AG20443 (cell line): ENCODE measurements at regions not wholly inside any gene's neighbourhood (a gene's known extent, or its start where the extent isn't known, plus 50 kb on each side); places are given as distances from the start of the nearest gene placed in this dataset.
"Not testable (repeated sequence)": the region's sequence is repeated elsewhere in the genome, so short reads cannot be mapped to it uniquely, and the experiment has no call there.

Experiments used
- DNase-seq: peaks from one replicate; pipeline ENCODE4 v3.0.0; 2012; ENCODE audit warnings: low spot score, mixed read lengths

DNA sequence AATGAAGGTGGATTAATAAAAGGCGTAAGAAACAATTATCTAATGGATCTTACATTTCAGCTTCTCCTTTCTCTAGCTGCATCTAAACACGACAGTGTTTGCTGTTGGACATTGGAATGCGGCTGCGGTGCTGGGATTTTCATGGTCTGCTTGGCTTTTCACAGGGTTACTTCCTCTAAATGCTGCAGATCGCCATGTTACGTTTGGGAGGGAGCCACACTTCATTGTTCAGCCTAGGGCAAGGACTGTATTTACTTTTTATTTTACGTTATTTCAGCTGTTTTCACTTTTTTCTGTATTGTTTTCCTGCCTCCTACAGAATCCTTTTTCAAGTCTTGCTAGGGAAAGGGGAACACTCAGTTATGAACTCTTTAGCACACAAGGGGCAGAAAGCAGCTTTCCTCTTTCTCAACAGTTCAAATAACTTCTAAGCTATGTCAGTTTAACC, 97.9 kb upstream of the MTHFD1L start:
- peak; percentile 34 for DNase-seq

DNA sequence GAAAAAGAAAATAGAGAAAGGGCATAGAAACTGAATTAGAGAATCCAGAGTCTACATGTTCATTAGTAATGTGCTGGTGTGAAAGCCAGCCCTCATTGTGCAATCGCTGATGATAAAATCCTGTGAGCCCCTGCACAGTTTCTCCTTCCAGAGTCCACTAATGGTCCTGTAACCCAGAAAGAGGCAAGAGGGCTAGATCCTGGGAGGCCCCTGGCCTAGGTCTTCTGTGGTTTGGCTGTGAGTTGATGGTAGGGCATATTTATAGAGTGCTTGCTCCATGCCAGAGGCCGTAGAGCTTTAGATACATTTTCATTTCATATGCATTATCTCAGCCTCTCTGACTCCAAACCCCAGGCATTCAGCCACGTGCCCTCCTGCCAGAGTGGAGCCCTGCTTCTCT, 94.9 kb upstream of the MTHFD1L start:
- DNase-seq: no peak

DNA sequence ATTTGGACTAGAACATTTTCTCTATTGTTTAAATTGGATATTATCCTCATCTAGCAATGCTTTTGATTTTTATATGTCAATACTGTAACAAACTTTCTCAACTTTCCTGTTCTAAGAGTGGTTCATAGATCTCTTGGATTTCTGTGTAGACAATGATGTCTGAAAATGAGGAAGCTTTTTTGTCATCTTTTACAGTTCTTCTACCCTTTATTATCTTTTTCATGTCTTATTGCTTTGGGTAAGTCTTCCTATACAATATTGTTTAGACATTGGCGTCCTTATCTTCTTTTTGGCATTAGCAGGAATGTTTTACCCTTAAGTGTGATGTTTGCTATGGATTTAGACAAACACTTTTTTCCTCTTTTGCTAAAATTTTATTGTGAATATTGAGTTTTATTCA, 91.5 kb upstream of the MTHFD1L start:
- no peak for DNase-seq

DNA sequence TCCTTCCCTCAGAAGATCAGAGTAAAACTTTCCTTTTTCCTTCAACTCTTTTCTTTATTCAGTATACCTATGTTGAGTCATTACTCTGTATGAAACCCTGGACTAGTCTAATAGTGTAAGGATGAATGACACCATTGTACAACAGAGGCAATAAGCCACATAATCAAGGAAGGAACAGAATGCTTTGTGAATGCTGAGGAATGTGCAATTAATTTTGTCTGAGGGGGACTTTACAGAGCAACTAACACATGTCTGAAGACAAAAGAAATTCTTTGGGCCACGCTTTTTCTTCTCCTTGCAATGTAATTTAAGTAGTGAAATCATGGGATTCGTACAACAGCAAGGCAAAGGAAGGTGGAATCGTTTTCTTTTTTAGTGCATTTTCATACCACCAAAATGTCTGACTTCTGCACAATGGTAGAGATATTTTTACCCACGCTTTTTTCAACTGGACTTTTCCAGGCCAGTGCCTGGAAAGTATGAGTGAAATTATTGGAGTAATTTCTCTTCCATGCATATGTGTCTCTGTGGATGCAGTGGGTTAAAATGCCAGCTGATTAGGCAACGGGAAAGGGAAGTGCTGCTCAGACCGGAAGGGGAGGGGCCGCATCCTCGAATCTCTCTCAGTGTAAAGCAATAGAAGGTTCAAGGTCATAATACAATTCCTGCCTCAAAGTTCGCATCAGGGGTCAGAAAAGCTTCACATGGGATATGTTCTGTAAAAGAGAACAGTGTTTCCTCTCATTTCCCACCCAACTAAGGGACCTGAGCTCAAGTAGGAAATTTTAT, 89.9 kb upstream of the MTHFD1L start:
- DNase-seq: no peak

DNA sequence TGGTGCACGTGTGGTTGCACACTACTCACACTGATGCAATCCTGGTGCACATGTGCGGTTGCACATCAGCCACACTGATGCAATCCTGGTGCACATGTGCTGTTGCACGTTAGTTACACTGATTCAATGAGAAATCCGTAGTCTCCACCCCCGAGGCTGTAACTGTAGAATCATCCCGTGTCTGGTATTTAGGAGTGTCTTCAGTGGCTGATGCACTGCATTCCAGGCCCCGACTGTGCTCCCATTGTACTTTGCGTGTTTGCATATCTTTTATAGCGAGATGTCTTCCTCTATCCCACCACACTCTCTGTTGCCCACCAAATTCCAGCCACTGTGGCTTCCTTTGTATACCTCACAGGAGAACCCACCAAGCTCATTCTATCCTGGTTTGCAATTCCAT, 87.8 kb upstream of the MTHFD1L start:
- DNase-seq: no peak

DNA sequence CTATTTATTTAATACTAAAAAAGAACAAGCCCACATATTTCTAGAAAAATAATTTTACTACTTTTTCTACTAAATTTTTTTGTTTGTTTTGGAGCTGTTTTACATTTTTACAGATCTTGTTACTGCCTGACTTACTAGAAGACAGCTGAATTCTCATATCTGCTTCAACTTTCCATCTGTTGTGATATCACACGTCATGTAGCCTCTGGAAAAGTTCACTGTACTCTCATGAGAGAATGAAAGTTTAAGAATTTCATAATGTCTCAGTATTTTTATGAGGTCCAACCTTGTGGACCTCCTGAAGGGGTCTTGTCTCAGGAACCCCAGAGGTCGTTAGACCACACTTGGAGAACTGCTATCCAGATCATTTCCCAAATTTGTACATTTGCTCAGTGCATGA, 81.7 kb upstream of the MTHFD1L start:
- no peak for DNase-seq

DNA sequence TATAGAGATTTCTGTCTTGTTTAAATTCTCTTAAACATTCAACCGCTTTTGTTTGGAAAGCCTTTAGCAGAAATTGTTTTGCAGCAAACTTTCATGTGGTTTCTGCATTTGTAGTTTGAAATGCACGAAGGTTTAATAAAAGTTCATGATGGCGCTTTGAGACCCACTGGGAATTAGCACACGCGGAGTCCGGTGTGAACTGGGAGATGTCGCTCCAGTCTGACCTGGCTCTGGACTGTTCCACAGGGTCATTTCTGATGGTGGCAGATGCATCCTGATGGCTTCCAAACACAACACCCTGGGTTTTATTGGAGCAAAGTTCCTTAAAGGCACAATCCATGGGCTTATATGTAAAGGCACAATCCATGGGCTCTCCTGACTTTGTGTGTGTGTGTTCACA, 78.1 kb upstream of the MTHFD1L start:
- no peak for DNase-seq

DNA sequence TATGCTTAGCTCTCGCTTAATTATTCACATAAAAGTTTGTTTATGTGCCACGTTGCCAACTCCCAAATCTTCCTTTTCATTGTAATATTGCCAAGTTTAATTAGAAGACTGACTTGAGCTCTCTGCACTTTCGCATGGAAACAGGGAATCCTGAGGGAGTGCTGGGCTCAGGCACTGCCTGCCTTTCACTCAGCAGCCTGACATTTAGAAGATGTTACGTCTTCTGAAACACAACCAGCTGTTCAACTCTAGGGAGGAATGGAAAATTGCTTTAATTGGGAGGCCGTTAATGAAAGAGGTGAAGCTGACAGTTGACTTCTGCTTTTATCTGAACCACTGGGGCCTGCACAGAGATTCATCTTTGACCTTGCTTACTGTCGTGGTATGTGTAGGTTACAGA, 77.4 kb upstream of the MTHFD1L start:
- no peak for DNase-seq

DNA sequence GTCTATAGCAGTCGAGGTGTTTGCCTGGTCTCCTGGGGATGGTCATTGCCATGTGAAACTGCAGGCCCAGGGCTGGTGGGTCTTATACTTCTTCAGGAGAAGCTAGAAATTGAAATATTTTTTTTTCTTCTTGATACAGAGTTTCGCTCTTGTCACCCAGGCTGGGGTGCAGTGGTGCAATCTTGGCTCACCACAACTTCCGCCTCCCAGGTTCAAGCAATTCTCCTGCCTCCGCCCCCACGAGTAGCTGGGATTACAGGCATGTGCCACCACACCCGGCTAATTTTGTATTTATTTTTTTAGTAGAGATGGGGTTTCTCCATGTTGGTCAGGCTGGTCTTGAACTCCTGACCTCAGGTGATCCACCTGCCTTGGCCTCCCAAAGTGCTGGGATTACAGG, 75.6 kb upstream of the MTHFD1L start:
- DNase-seq: not testable (repeated sequence)

DNA sequence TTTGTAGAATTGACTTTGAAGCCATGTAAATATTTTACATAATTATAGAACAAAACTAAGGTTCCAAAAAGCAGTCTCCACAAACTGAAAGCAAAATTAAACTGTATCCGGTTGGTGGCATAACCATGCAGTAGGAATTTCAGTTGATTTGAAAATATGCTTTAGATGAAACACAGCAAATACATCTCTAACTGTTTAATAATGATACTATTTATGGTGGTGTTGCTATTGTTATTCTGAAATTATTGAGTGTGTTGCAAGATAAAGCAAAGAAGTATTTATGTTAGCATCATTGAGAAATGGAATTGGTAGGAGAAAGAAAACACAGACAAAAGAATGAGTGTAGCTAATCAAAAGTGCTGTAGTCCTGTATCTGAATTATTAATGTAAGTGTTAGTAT, 73.8 kb upstream of the MTHFD1L start:
- no peak for DNase-seq

DNA sequence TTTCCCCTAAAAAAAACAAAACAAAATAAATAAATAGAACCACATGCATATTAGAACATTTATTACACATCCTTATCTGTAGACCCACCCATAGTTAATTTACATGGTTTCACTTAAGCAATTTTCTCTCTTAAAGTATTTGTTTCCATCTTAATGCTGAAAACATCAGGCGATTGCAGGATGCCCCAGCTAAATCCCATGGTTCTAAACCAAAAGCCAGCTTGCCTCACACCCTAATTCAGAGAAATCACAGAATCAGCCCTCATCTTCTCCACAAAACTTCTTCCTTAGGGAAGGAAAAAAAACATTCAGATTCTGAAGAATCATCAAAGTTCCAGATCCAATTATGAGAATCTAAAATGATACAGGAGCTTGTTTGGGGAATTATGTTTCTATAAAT, 67.6 kb upstream of the MTHFD1L start:
- DNase-seq: no peak

DNA sequence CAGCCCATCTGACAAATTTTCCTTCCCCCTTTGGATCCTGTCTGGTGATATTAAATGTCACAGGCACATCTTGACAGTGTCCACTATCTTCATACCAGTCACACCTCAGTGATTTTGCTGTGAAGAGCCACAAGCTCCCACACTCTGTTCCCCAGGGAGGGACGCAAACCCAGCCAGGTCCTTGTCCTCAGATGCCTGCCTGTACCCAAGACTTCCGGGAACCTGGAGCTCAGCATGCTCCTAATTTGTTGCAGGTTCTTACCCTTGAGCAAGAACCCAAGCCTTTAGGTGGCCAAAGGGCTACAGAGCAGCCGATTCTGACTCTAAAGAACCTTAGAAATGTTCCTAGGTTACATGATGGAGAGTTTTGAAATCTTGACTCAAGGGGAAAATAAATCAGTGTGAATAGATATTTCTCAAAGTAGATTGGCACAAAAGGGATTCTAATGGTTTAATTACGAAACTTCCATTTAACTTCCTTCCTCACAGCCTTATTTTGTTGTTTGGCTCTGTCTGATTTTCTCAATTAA, 66.2 kb upstream of the MTHFD1L start:
- DNase-seq: no peak

DNA sequence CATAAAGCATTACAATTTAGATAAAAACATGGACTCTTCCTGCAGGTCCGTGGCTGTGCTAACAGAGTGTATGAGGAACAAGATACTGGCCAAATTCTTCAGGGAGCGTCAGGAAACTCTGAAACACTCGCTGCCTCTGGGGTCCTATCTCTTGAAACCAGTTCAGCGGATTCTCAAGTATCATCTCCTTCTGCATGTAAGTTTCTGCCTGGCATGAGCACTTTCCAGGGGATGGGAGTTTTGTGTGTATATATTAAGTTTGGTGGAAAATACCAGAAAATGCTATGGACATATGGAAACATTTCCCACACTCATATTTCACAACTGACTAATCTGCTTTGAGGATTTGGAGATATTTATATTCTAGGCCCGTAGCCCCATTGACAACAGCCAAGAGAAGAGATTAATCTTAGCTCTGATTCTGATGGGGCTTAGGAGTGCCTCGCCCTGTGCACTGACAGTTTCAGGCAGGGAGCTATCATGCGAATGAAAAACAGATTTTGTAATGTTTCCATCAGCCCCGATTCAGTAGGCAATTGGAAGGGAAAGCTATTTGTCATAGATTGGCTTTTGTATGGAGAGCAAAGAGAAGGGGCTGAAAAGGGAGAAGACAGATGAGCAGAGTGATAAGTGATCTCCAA, 64.7 kb upstream of the MTHFD1L start:
- peak; percentile 24 for DNase-seq

DNA sequence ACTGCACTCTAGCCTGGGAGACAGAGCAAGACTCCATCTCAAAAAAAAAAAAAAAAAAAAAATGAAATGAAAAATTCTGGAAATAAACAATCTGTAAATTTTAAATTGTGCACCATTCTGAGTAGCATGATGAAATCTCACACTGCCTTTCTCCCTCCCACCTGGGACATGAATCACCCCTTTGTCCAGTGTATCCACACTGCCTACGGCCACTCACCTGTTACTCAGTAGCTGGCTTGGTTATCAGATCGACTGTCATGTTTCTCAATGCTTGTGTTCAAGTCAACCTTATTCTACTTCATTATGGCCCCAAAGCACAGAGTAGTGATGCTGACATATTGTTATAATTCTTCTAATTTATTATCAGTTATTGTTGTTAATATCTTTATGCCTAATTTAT, 58.7 kb upstream of the MTHFD1L start:
- no peak for DNase-seq

DNA sequence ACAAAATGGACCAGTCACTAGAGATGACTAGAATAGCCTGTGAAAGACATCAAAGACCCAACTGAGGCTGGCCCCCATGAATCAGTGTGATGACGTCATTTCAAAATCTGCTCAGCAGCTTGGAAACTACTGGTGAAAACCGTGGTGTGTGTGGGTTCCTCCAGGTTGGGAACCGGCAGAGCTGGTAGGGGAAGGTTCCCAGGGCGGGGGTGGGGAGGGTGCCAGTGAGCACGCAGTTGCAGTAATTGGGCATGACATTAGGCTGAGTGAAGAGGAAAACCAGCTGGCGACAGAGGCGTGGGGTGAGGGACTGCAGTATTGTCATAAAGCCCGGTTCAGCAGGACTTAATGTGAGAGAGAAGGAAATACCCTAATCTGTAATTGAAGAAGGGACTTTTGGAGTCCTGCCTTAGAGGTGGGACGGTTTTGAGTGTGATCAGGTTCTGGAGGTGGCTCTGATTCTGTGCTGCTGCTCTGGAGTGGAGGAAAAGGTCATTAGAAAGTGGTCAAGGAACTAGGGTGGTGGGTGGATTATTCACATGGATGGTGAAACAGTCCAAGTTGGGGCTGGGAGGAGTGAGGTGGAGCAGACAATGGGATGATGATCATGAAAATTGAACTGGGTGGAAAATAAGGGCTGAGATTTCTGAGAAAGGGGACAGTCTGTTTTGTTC, 52.0 kb upstream of the MTHFD1L start:
- peak; percentile 59 for DNase-seq

DNA sequence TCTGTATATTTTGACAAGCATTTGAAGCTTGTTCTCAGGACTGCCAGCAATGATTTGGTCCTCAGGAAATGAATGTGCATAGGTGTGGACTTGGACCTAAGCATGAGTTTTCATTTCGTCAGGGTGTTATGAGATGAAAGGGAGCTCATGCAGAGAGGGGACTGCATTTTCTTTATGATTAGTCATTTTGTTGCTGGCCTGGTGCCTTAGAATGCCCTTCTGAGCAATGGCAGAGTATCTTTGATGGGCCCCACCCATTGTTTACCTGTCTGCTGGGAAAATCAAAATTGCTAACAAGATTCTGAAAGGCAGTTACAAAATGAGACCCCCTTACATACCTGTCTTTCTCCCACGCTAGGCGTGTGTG, 51.5 kb upstream of the MTHFD1L start:
- peak; percentile 25 for DNase-seq
